A549 (cell line): ENCODE measurements at regions not wholly inside any gene's neighbourhood (a gene's known extent, or its start where the extent isn't known, plus 50 kb on each side); places are given as distances from the start of the nearest gene placed in this dataset.

Experiments used
- ATAC-seq, 2 experiments: fragments of 200-7000 bp in 1 of 2; fragments of >200 bp in 1 of 2; cut with Nextera tagmentation in 1 of 2; cut with Tn5 transposase in 1 of 2; 3 replicates each; pipeline versions ENCODE4 v1.8.0 to v1.9.1; 2018 to 2020; ENCODE audit warnings: mild to moderate bottlenecking in 1 of 2, moderate library complexity in 1 of 2
- CTCF ChIA-PET: fragments of 300-600 bp; sonication (Branson Sonifier 250); formaldehyde crosslinking; extraction: SDS; loops from one replicate; lab custom pipeline; 2021; ENCODE audit warnings: antibody characterized with exemption, inconsistent platforms; lab: Yijun Ruan, JAX
- POLR2A ChIA-PET: fragments of 350-600 bp; formaldehyde crosslinking; extraction: SDS; loops from one replicate; lab custom pipeline; 2021; ENCODE audit warnings: antibody characterized with exemption, inconsistent platforms; lab: Yijun Ruan, JAX
- DNase-seq, 2 experiments: peaks; one replicate each; pipeline versions ENCODE4 v3.0.0 to v3.0.0-alpha.2; 2011 to 2016; ENCODE audit warnings: low read depth in 1 of 2, low spot score in 1 of 2
- FAIRE-seq: peaks from 2 replicates; lab custom pipeline; 2011; peaks lifted over from hg19 to GRCh38; lab: Jason Lieb, UNC
- H3K27ac ChIP-seq, 2 experiments: fragments of >200 bp; sonication (Bioruptor Twin); formaldehyde crosslinking; 3 replicates each; pipeline ENCODE4 v1.5.1; 2016 to 2017
- H3K4me1 ChIP-seq: fragments of >200 bp; sonication (Bioruptor Twin); formaldehyde crosslinking; 3 replicates; pipeline ENCODE4 v1.6.1; 2016
- H3K4me2 ChIP-seq: fragments of >200 bp; sonication (Bioruptor Twin); formaldehyde crosslinking; 3 replicates; pipeline ENCODE4 v1.6.1; 2016
- H3K4me3 ChIP-seq: fragments of >200 bp; sonication (Bioruptor Twin); formaldehyde crosslinking; 3 replicates; pipeline ENCODE4 v1.5.1; 2016
- H3K9me3 ChIP-seq: fragments of >200 bp; sonication (Bioruptor Twin); formaldehyde crosslinking; 3 replicates; pipeline ENCODE4 v1.6.1; 2016
- BHLHE40 ChIP-seq: IDR thresholded peaks from 2 replicates; pipeline ENCODE4 v1.6.1; 2012; ENCODE audit warnings: low read depth, low read length, inconsistent platforms
- CBX8 ChIP-seq: fragments of 200-600 bp; sonication (generic); IDR thresholded peaks from 2 replicates; pipeline ENCODE4 v1.6.1; 2016
- CEBPB ChIP-seq, 2 experiments: fragments of >200 bp in 1 of 2; sonication (Bioruptor Twin) in 1 of 2; formaldehyde crosslinking in 1 of 2; IDR thresholded peaks; 2 replicates each; pipeline ENCODE4 v1.6.1; 2012 to 2016
- CHD2 ChIP-seq: fragments of 150-350 bp; IDR thresholded peaks from 2 replicates; pipeline ENCODE4 v1.6.1; 2014; ENCODE audit warnings: low read length; ENCODE audit not compliant: partially characterized antibody
- CHD4 ChIP-seq: fragments of 200-600 bp; sonication (generic); IDR thresholded peaks from 2 replicates; pipeline ENCODE4 v1.6.1; 2016; ENCODE audit warnings: antibody characterized with exemption, mild to moderate bottlenecking, borderline replicate concordance
- CTCF ChIP-seq: fragments of >200 bp; sonication (Bioruptor Twin); formaldehyde crosslinking; IDR thresholded peaks from 3 replicates; pipeline ENCODE4 v1.5.1; 2016
- EHF ChIP-seq: fragments of 250-450 bp; sonication (Bioruptor Pico); IDR thresholded peaks from 2 replicates; pipeline ENCODE4 v1.5.0; 2020; ENCODE audit warnings: mild to moderate bottlenecking
- FOSL2 ChIP-seq, 2 experiments: fragments of 450-650 bp in 1 of 2; fragments of >200 bp in 1 of 2; sonication (Bioruptor Twin) in 1 of 2; formaldehyde crosslinking; IDR thresholded peaks; 2 replicates each; pipeline versions ENCODE4 v1.5.0 to v1.6.1; 2016 to 2020; ENCODE audit warnings: mild to moderate bottlenecking in 1 of 2, moderate library complexity in 1 of 2
- KDM1A ChIP-seq: fragments of 200-600 bp; sonication (generic); IDR thresholded peaks from 2 replicates; pipeline ENCODE4 v1.6.1; 2016; ENCODE audit warnings: low read depth, mild to moderate bottlenecking
- KDM5A ChIP-seq: fragments of 200-600 bp; sonication (generic); IDR thresholded peaks from 2 replicates; pipeline ENCODE4 v1.6.1; 2016; ENCODE audit warnings: antibody characterized with exemption, mild to moderate bottlenecking
- MAFK ChIP-seq: fragments of 450-650 bp; IDR thresholded peaks from 2 replicates; pipeline ENCODE4 v1.6.1; 2014; ENCODE audit not compliant: partially characterized antibody
- MAX ChIP-seq: IDR thresholded peaks from 2 replicates; pipeline ENCODE4 v1.6.1; 2012
- MAZ ChIP-seq: fragments of 150-350 bp; IDR thresholded peaks from 2 replicates; pipeline ENCODE4 v1.6.1; 2014; ENCODE audit warnings: antibody characterized with exemption, low read depth, low read length, borderline replicate concordance
- NFE2L2 ChIP-seq: fragments of 150-350 bp; conservative IDR thresholded peaks from 2 replicates; pipeline ENCODE4 v1.6.1; 2014; ENCODE audit warnings: low read length
- NR3C1 ChIP-seq: fragments of >200 bp; sonication (Bioruptor Twin); formaldehyde crosslinking; IDR thresholded peaks from 3 replicates; pipeline ENCODE4 v1.6.1; 2017
- PHF8 ChIP-seq: fragments of 200-600 bp; sonication (generic); IDR thresholded peaks from 2 replicates; pipeline ENCODE4 v1.6.1; 2016; ENCODE audit warnings: low read depth, mild to moderate bottlenecking, antibody characterized with exemption, moderate library complexity, borderline replicate concordance
- POLR2AphosphoS2 ChIP-seq: conservative IDR thresholded peaks from 2 replicates; pipeline ENCODE4 v1.6.1; 2012; ENCODE audit warnings: low read length, improper control_type of control experiment, inconsistent platforms
- RAD21 ChIP-seq, 2 experiments: fragments of >200 bp in 1 of 2; sonication (Bioruptor Twin) in 1 of 2; formaldehyde crosslinking in 1 of 2; IDR thresholded peaks in 1 of 2; conservative IDR thresholded peaks in 1 of 2; 2 replicates in 1 of 2; 3 replicates in 1 of 2; pipeline ENCODE4 v1.6.1; 2012 to 2018; ENCODE audit warnings: inconsistent platforms in 1 of 2
- RCOR1 ChIP-seq: fragments of 150-350 bp; IDR thresholded peaks from 2 replicates; pipeline ENCODE4 v1.6.1; 2014; ENCODE audit warnings: antibody characterized with exemption, low read length, low read depth
- RFX5 ChIP-seq: fragments of 450-650 bp; IDR thresholded peaks from 2 replicates; pipeline ENCODE4 v1.7.1; 2014; ENCODE audit warnings: antibody characterized with exemption, mild to moderate bottlenecking, moderate library complexity
- SREBF2 ChIP-seq: fragments of 450-650 bp; IDR thresholded peaks from 2 replicates; pipeline ENCODE4 v1.6.1; 2014; ENCODE audit warnings: mild to moderate bottlenecking, moderate library complexity
- TFCP2L1 ChIP-seq: fragments of 250-450 bp; sonication (Bioruptor Pico); IDR thresholded peaks from 2 replicates; pipeline ENCODE4 v1.5.0; 2021; ENCODE audit warnings: mild to moderate bottlenecking
- TP53 ChIP-seq: fragments of 250-450 bp; sonication (Bioruptor Pico); IDR thresholded peaks from 2 replicates; pipeline ENCODE4 v1.5.0; 2021; ENCODE audit warnings: mild to moderate bottlenecking, moderate library complexity
- ZC3H11A ChIP-seq: fragments of 450-650 bp; IDR thresholded peaks from 2 replicates; pipeline ENCODE4 v1.6.1; 2014; ENCODE audit warnings: antibody characterized with exemption, mild to moderate bottlenecking
- WGBS: methylation state at CpG from one replicate; pipeline ENCODE4 v1.1.6; 2017; ENCODE audit errors: missing lambda C conversion rate; 5-methylcytosine and 5-hydroxymethylcytosine counted together
- TF ChIP-seq, protein P1 (sequence below): IDR thresholded peaks from 2 replicates; pipeline ENCODE4 v1.6.1; 2012
- TF ChIP-seq, protein P2 (sequence below): fragments of 250-450 bp; sonication (Bioruptor Pico); IDR thresholded peaks from 2 replicates; pipeline ENCODE4 v1.5.0; 2021; ENCODE audit warnings: mild to moderate bottlenecking, moderate library complexity, borderline replicate concordance
- TF ChIP-seq, protein P3 (sequence below): fragments of 150-350 bp; IDR thresholded peaks from 2 replicates; pipeline ENCODE4 v1.6.1; 2014; ENCODE audit warnings: low read depth, mild to moderate bottlenecking, low read length

DNA sequence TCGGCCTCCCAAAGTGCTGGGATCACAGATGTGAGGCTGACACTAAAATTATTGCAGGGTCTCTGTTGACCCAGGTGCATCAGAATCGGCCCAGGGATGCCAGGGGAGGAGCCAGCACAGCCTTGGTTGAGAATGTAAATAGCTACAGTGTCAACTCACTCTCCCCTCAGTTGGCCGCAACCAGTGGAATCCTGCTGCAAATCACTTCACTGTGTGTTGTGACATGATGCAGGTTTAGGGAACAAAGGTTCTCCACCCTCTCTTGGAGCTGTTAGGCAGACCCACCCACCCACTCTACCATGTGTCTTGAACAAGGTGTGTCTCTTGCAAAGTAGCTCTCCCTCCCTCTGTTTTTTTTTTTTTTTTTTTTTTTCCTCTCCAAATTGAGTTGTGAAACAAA is 60.5 kb upstream of the SOD1 start:
- Histone ChIP-seq H3K9me3 (no peaks in the 10 kb centered on the region), H3K4me3 (no peak overlapping the region), H3K4me1 (no peaks in the 10 kb centered on the region), H3K4me2 (no peak overlapping the region), H3K27ac (no peak overlapping the region)
- FAIRE-seq (no peak), DNase-seq (no peak), ATAC-seq (no peak)
- CTCF ChIA-PET = no interaction called here
- POLR2A ChIA-PET = interaction anchor here (0.6 kb wide), 1 partner anchor 1317 kb away, joined by 3 read pairs; no protein-coding TSS in a partner anchor
- 45% methylated on average over 2 of the region's 3 CpGs for WGBS
- TF ChIP-seq KDM1A (no peak), PHF8 (no peak), CBX8 (no peak), ZC3H11A (no peak), CHD4 (no peak), MAX (no peak), RCOR1 (no peak)
- TF ChIP-seq, protein P1, sequence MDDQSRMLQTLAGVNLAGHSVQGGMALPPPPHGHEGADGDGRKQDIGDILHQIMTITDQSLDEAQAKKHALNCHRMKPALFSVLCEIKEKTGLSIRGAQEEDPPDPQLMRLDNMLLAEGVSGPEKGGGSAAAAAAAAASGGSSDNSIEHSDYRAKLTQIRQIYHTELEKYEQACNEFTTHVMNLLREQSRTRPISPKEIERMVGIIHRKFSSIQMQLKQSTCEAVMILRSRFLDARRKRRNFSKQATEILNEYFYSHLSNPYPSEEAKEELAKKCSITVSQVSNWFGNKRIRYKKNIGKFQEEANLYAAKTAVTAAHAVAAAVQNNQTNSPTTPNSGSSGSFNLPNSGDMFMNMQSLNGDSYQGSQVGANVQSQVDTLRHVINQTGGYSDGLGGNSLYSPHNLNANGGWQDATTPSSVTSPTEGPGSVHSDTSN = no peak
- TF ChIP-seq, protein P2, sequence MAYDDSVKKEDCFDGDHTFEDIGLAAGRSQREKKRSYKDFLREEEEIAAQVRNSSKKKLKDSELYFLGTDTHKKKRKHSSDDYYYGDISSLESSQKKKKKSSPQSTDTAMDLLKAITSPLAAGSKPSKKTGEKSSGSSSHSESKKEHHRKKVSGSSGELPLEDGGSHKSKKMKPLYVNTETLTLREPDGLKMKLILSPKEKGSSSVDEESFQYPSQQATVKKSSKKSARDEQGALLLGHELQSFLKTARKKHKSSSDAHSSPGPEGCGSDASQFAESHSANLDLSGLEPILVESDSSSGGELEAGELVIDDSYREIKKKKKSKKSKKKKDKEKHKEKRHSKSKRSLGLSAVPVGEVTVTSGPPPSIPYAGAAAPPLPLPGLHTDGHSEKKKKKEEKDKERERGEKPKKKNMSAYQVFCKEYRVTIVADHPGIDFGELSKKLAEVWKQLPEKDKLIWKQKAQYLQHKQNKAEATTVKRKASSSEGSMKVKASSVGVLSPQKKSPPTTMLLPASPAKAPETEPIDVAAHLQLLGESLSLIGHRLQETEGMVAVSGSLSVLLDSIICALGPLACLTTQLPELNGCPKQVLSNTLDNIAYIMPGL = no peak

GRCh38 chr21:31597683-31598082 is 61.8 kb upstream of the SOD1 start:
- DNase-seq (no peak), ATAC-seq (no peak), FAIRE-seq (no peak)
- CTCF ChIA-PET = interaction anchor here (0.9 to 1.5 kb wide), 1 partner anchor 17 kb away, joined by 5 read pairs; no protein-coding TSS in a partner anchor
- Histone ChIP-seq H3K4me3 (no peak overlapping the region), H3K4me2 (no peak overlapping the region), H3K27ac (no peak overlapping the region), H3K4me1 (no peaks in the 10 kb centered on the region), H3K9me3 (no peaks in the 10 kb centered on the region)
- no CpG with 5 or more reads among the region's 14 CpGs for WGBS
- POLR2A ChIA-PET = no interaction called here
- TF ChIP-seq RAD21 (conservative IDR thresholded peaks at IDR 0.05 in 1 of 2, IDR thresholded peaks at IDR 0.05 in 1 of 2) (no peak), CEBPB (IDR thresholded peaks at IDR 0.05) (no peak), FOSL2 (IDR thresholded peaks at IDR 0.05) (no peak), FOSL2 (CRISPR knock-in tag; IDR thresholded peaks at IDR 0.05) (no peak), TFCP2L1 (CRISPR knock-in tag) (no peak), CHD2 (no peak), KDM5A (no peak), BHLHE40 (no peak), POLR2AphosphoS2 (no peak)

DNA sequence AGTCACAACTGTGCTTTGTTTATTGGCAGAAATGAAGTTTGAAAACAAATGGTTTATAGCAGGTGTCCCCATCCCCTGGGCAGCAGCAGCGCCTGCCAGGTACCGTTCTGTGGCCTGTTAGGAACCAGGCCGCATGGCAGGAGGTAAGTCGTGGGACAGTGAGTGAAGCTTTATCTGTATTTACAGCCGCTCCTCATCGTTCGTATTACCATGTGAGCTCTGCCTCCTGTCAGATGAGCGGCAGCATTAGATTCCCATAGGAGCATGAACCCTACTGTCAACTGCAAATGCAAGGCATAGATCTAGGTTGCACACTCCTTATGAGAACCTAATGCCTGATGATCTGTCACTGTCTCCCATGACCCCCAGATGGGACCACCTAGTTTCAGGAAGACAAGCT is 63.4 kb upstream of the SOD1 start:
- ChIA-PET POLR2A (no interaction called here), CTCF (interaction anchor here (0.7 to 2.3 kb wide), 4 partner anchors 9 to 1844 kb away, joined by 3 to 9 read pairs (median 6); no protein-coding TSS in a partner anchor)
- H3K4me3 ChIP-seq = no peak overlapping the region
- no peak overlapping the region for H3K27ac ChIP-seq
- ATAC-seq = no peak
- DNase-seq = no peak
- FAIRE-seq = no peak
- no peaks in the 10 kb centered on the region for H3K4me1 ChIP-seq
- H3K4me2 ChIP-seq = no peak overlapping the region
- 59% methylated on average over 8 of the region's 8 CpGs for WGBS
- H3K9me3 ChIP-seq = no peaks in the 10 kb centered on the region
- TF ChIP-seq CHD2 (no peak), MAFK (no peak), CTCF (no peak), KDM1A (no peak), ZC3H11A (no peak), CBX8 (no peak), KDM5A (no peak), CHD4 (no peak), RFX5 (no peak), BHLHE40 (no peak), FOSL2 (IDR thresholded peaks at IDR 0.05) (no peak), FOSL2 (CRISPR knock-in tag; IDR thresholded peaks at IDR 0.05) (no peak), TP53 (CRISPR knock-in tag) (no peak), SREBF2 (no peak), NR3C1 (no peak), NFE2L2 (no peak), EHF (CRISPR knock-in tag) (no peak), MAZ (no peak)
- TF ChIP-seq, protein P3, sequence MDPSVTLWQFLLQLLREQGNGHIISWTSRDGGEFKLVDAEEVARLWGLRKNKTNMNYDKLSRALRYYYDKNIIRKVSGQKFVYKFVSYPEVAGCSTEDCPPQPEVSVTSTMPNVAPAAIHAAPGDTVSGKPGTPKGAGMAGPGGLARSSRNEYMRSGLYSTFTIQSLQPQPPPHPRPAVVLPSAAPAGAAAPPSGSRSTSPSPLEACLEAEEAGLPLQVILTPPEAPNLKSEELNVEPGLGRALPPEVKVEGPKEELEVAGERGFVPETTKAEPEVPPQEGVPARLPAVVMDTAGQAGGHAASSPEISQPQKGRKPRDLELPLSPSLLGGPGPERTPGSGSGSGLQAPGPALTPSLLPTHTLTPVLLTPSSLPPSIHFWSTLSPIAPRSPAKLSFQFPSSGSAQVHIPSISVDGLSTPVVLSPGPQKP = no peak
